KMS-11 (cell line): ENCODE measurements at regions not wholly inside any gene's neighbourhood (a gene's known extent, or its start where the extent isn't known, plus 50 kb on each side); places are given as distances from the start of the nearest gene placed in this dataset.

Experiments used
- H2AFZ ChIP-seq: fragments of 200-600 bp; sonication (generic); 2 replicates; pipeline ENCODE4 v1.6.1; 2016; ENCODE audit warnings: antibody characterized with exemption, mixed run types, low read depth
- H3K27ac ChIP-seq: fragments of 200-600 bp; sonication (generic); 2 replicates; pipeline ENCODE4 v1.6.1; 2016; ENCODE audit warnings: mild to moderate bottlenecking, mixed run types
- H3K27me3 ChIP-seq: fragments of 200-600 bp; sonication (generic); 2 replicates; pipeline ENCODE4 v1.6.1; 2017; ENCODE audit warnings: mild to moderate bottlenecking, low read depth, mixed run types, moderate library complexity; ENCODE audit not compliant: insufficient read depth
- H3K36me3 ChIP-seq: fragments of 200-600 bp; sonication (generic); 2 replicates; pipeline ENCODE4 v1.6.1; 2017; ENCODE audit warnings: mild to moderate bottlenecking, mixed run types; ENCODE audit not compliant: insufficient read depth
- H3K4me1 ChIP-seq: fragments of 200-600 bp; sonication (generic); 2 replicates; pipeline ENCODE4 v1.6.1; 2016; ENCODE audit warnings: mild to moderate bottlenecking, low read depth, mixed run types; ENCODE audit not compliant: poor library complexity, severe bottlenecking
- H3K4me2 ChIP-seq: fragments of 200-600 bp; sonication (generic); 2 replicates; pipeline ENCODE4 v1.7.0; 2016; ENCODE audit warnings: mild to moderate bottlenecking, mixed run types
- H3K4me3 ChIP-seq: fragments of 200-600 bp; sonication (generic); IDR thresholded peaks from 2 replicates; pipeline ENCODE4 v1.6.1; 2017; ENCODE audit warnings: low read depth, low read length, mixed read lengths; ENCODE audit not compliant: insufficient read depth
- H3K79me2 ChIP-seq: fragments of 200-600 bp; sonication (generic); 2 replicates; pipeline ENCODE4 v1.6.1; 2016; ENCODE audit warnings: low read depth, mixed run types; ENCODE audit not compliant: insufficient read depth
- H3K9ac ChIP-seq: fragments of 200-600 bp; sonication (generic); 2 replicates; pipeline ENCODE4 v1.6.1; 2016; ENCODE audit warnings: mild to moderate bottlenecking, mixed run types
- H4K20me1 ChIP-seq: fragments of 200-600 bp; sonication (generic); 2 replicates; pipeline ENCODE4 v1.6.1; 2016; ENCODE audit warnings: mild to moderate bottlenecking, mixed run types; ENCODE audit not compliant: insufficient read depth
- CTCF ChIP-seq: fragments of 200-600 bp; sonication (generic); conservative IDR thresholded peaks from 2 replicates; pipeline ENCODE4 v1.6.1; 2017; ENCODE audit warnings: low read depth, mild to moderate bottlenecking, antibody characterized with exemption, low read length, moderate library complexity, mixed read lengths

GRCh38 chr2:239675826-239676715 lies 275.3 kb upstream of the HDAC4 start:
- Histone ChIP-seq H3K9ac (no peak overlapping the region), H3K4me1 (no peaks in the 10 kb centered on the region), H3K27me3 (no peaks in the 10 kb centered on the region), H4K20me1 (no peaks in the 10 kb centered on the region), H3K4me2 (no peak overlapping the region), H2AFZ (no peak overlapping the region), H3K4me3 (no peak overlapping the region), H3K79me2 (no peaks in the 10 kb centered on the region), H3K27ac (no peak overlapping the region), H3K36me3 (no peaks in the 10 kb centered on the region)
- no peak for TF ChIP-seq CTCF

- Histone ChIP-seq H3K9ac (no peak overlapping the region), H2AFZ (no peak overlapping the region), H3K36me3 (no peaks in the 10 kb centered on the region), H3K27ac (no peak overlapping the region), H3K4me2 (no peak overlapping the region), H3K27me3 (no peaks in the 10 kb centered on the region), H3K4me1 (no peaks in the 10 kb centered on the region), H3K79me2 (no peaks in the 10 kb centered on the region), H3K4me3 (no peak overlapping the region), H4K20me1 (no peaks in the 10 kb centered on the region)
- TF ChIP-seq CTCF = no peak
Observed at GRCh38 chr2:239674981-239675825, 274.4 kb upstream of the HDAC4 start.

GRCh38 chr2:239674101-239674980 lies 273.5 kb upstream of the HDAC4 start:
- no peaks in the 10 kb centered on the region for H3K4me1 ChIP-seq

More at GRCh38 chr2:239674101-239674980, 273.5 kb upstream of the HDAC4 start:
- Histone ChIP-seq H3K27me3 (no peaks in the 10 kb centered on the region), H3K27ac (no peak overlapping the region), H3K36me3 (no peaks in the 10 kb centered on the region), H3K9ac (no peak overlapping the region), H2AFZ (no peak overlapping the region), H3K4me2 (no peak overlapping the region), H3K79me2 (no peaks in the 10 kb centered on the region), H3K4me3 (no peak overlapping the region), H4K20me1 (no peaks in the 10 kb centered on the region)
- no peak for TF ChIP-seq CTCF
